ENCODE measurements at regions not wholly inside any gene's neighbourhood (a gene's known extent, or its start where the extent isn't known, plus 50 kb on each side); places are given as distances from the start of the nearest gene placed in this dataset.
A peak's percentile ranks its signal among the peaks of the same experiment; 100 is the strongest.

DNA sequence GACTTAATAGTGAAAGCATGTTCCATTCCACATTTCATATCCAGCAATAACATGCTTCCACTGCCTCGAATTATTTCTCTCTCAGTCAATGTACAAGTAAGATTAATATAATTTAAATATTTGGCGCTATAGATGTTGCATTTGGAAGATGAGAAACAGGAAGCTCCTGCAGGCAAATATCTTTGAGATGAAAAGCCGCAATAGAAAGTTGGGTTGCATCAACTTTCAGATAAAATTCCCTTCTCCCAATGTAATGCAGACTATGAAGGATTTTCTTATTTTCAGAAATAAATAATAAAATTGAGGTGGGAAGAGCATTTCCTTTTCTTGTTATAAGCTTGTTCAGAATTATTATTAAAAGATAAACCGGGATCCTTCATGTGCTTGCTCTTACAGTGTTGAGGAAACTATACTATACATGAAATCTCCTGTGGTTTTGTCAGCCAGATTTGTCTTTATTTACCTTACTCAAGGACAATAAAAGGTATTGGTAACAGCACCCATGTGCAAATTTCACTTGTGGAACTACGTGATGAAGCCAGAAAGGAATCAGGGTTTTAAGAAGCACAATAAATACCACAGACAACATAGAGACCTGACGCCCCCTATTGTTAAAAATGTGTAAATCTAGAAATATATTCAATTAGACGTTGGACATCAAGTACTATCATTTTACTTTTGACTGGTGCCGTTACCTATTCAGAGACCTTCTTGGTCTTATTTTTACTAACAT is 307.0 kb downstream of the ARPP21 start:
- no peaks in the 10 kb centered on the region for H3K79me2 ChIP-seq (ENCODE audit: insufficient read depth, low read length)
- no peaks in the 10 kb centered on the region for H3F3A ChIP-seq (ENCODE audit: low read depth)
- TF ChIP-seq EZH2phosphoT487 (IDR thresholded peaks at IDR 0.05; ENCODE audit: borderline replicate concordance) (no peak), CTCF (conservative IDR thresholded peaks at IDR 0.05; ENCODE audit: low read length) (peak; percentile 77)
- no peaks in the 10 kb centered on the region for H3K36me3 ChIP-seq (ENCODE audit: insufficient read depth, low read length)
- no peaks in the 10 kb centered on the region for H3K9me3 ChIP-seq (ENCODE audit: insufficient read depth, low read depth, low read length)
- H3K4me2 ChIP-seq (ENCODE audit: low read depth, low read length, poor library complexity, severe bottlenecking): no peak overlapping the region
- H4K20me1 ChIP-seq (ENCODE audit: insufficient read depth, low read length, poor library complexity, severe bottlenecking): no peaks in the 10 kb centered on the region
- H3K4me3 ChIP-seq (ENCODE audit: low read length, poor library complexity, severe bottlenecking): no peak overlapping the region
- H3K9ac ChIP-seq (ENCODE audit: low read depth, low read length, poor library complexity, severe bottlenecking): no peak overlapping the region
- no peaks in the 10 kb centered on the region for H3K9me2 ChIP-seq (replicated peaks; ENCODE audit: low read depth, low read length)
- H2AFZ ChIP-seq (ENCODE audit: low read length): no peak overlapping the region; the same call in 1 of the 2 replicates
- no peaks in the 10 kb centered on the region for H3K4me1 ChIP-seq (ENCODE audit: insufficient read depth, low read length, poor library complexity, severe bottlenecking)
- no peaks in the 10 kb centered on the region for H3K27me3 ChIP-seq (ENCODE audit: insufficient read depth, low read length, poor library complexity, severe bottlenecking)

GRCh38 chr3:35946854-35947515 is 307.7 kb downstream of the ARPP21 start:
- no peaks in the 10 kb centered on the region for H3K9me2 ChIP-seq (replicated peaks; ENCODE audit: low read depth, low read length)
- H3F3A ChIP-seq (ENCODE audit: low read depth): no peaks in the 10 kb centered on the region
- H4K20me1 ChIP-seq (ENCODE audit: insufficient read depth, low read length, poor library complexity, severe bottlenecking): no peaks in the 10 kb centered on the region
- H3K9ac ChIP-seq (ENCODE audit: low read depth, low read length, poor library complexity, severe bottlenecking): no peak overlapping the region
- TF ChIP-seq EZH2phosphoT487 (IDR thresholded peaks at IDR 0.05; ENCODE audit: borderline replicate concordance) (no peak), CTCF (conservative IDR thresholded peaks at IDR 0.05; ENCODE audit: low read length) (peak; percentile 20; the same call in 1 of the 2 replicates)
- no peaks in the 10 kb centered on the region for H3K79me2 ChIP-seq (ENCODE audit: insufficient read depth, low read length)
- H2AFZ ChIP-seq (ENCODE audit: low read length): no peak overlapping the region
- no peaks in the 10 kb centered on the region for H3K9me3 ChIP-seq (ENCODE audit: insufficient read depth, low read depth, low read length)
- no peak overlapping the region for H3K4me2 ChIP-seq (ENCODE audit: low read depth, low read length, poor library complexity, severe bottlenecking)
- H3K4me1 ChIP-seq (ENCODE audit: insufficient read depth, low read length, poor library complexity, severe bottlenecking): no peaks in the 10 kb centered on the region
- H3K36me3 ChIP-seq (ENCODE audit: insufficient read depth, low read length): no peaks in the 10 kb centered on the region
- H3K4me3 ChIP-seq (ENCODE audit: low read length, poor library complexity, severe bottlenecking): no peak overlapping the region
- no peaks in the 10 kb centered on the region for H3K27me3 ChIP-seq (ENCODE audit: insufficient read depth, low read length, poor library complexity, severe bottlenecking)

DNA sequence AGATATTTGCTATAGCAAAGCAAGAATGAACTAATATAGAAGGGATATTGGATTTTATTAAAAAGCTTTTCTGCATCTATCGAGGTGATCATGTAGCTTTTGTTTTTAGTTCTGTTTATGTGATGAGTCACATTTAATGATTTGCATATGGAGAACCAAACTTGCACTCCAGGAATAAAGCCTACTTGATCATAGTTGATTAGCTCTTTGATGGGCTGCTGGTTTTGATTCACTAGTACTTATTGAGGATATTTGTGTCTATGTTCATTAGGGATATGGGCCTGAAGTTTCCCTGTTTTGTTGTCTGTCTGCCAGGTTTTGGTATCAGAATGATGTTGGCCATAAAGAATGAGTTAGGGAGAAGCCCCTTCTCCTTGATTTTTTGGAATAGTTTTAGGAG is 310.7 kb downstream of the ARPP21 start:
- Histone ChIP-seq H3K4me1 (ENCODE audit: insufficient read depth, low read length, poor library complexity, severe bottlenecking) (no peaks in the 10 kb centered on the region), H3K4me3 (ENCODE audit: low read length, poor library complexity, severe bottlenecking) (no peak overlapping the region), H4K20me1 (ENCODE audit: insufficient read depth, low read length, poor library complexity, severe bottlenecking) (no peaks in the 10 kb centered on the region), H3K4me2 (ENCODE audit: low read depth, low read length, poor library complexity, severe bottlenecking) (no peak overlapping the region), H3K9me2 (replicated peaks; ENCODE audit: low read depth, low read length) (no peaks in the 10 kb centered on the region), H3K9me3 (ENCODE audit: insufficient read depth, low read depth, low read length) (no peaks in the 10 kb centered on the region), H2AFZ (ENCODE audit: low read length) (no peak overlapping the region), H3K9ac (ENCODE audit: low read depth, low read length, poor library complexity, severe bottlenecking) (no peak overlapping the region), H3K27me3 (ENCODE audit: insufficient read depth, low read length, poor library complexity, severe bottlenecking) (no peaks in the 10 kb centered on the region), H3K79me2 (ENCODE audit: insufficient read depth, low read length) (no peaks in the 10 kb centered on the region), H3F3A (ENCODE audit: low read depth) (no peaks in the 10 kb centered on the region), H3K36me3 (ENCODE audit: insufficient read depth, low read length) (no peaks in the 10 kb centered on the region)
- TF ChIP-seq CTCF (conservative IDR thresholded peaks at IDR 0.05; ENCODE audit: low read length) (no peak), EZH2phosphoT487 (IDR thresholded peaks at IDR 0.05; ENCODE audit: borderline replicate concordance) (no peak)
